D721Med (cell line): ENCODE measurements at regions not wholly inside any gene's neighbourhood (a gene's known extent, or its start where the extent isn't known, plus 50 kb on each side); places are given as distances from the start of the nearest gene placed in this dataset.

ENCODE experiments used
- DNase-seq: peaks from one replicate; pipeline ENCODE4 v3.0.0; 2011; ENCODE audit warnings: low spot score; ENCODE audit not compliant: insufficient read length
- FAIRE-seq: peaks from 2 replicates; lab custom pipeline; 2011; peaks lifted over from hg19 to GRCh38; lab: Jason Lieb, UNC
- TF ChIP-seq, protein P1 (sequence below): IDR thresholded peaks from 2 replicates; pipeline ENCODE4 v1.5.1; 2012; ENCODE audit warnings: mild to moderate bottlenecking, control low read depth; ENCODE audit not compliant: insufficient read depth; ENCODE audit errors: missing control alignments

DNA sequence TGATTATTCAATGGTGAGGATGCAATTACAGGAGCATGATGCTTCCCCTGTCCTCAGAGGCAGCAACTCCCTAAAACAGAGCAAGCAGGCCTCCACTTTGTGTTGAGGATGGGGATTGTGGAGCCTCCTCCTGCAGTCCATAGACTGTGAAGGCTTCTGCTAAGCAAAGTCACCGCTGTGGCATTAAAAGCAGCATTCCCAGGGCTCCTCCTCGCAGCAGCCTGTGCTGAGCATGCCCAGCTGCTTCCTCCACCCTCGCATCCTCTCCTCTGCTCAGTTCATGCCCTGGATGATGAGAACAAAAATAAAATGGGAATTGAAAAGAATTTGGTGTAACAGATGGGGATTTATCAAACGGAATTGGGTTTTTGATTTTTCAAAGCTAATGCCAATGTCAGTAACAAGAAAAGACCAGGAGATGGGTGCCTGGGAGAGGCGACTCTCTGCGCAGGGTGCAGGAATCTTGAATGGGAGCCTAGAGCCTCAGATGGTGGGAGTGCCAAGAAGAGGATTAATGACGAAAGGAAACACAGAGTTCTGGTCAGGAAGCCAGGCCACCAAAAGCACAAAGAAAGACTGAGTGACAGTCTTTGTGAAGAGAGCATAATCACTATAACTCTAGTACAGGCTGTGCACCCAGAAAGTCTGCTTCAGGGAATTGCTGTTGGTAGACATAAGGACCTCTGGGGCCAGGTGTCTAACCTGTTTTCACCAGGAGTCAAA lies 347.6 kb downstream of the TPBG start:
- FAIRE-seq (no peak), DNase-seq (no peak)
- TF ChIP-seq, protein P1, sequence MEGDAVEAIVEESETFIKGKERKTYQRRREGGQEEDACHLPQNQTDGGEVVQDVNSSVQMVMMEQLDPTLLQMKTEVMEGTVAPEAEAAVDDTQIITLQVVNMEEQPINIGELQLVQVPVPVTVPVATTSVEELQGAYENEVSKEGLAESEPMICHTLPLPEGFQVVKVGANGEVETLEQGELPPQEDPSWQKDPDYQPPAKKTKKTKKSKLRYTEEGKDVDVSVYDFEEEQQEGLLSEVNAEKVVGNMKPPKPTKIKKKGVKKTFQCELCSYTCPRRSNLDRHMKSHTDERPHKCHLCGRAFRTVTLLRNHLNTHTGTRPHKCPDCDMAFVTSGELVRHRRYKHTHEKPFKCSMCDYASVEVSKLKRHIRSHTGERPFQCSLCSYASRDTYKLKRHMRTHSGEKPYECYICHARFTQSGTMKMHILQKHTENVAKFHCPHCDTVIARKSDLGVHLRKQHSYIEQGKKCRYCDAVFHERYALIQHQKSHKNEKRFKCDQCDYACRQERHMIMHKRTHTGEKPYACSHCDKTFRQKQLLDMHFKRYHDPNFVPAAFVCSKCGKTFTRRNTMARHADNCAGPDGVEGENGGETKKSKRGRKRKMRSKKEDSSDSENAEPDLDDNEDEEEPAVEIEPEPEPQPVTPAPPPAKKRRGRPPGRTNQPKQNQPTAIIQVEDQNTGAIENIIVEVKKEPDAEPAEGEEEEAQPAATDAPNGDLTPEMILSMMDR = no peak

DNA sequence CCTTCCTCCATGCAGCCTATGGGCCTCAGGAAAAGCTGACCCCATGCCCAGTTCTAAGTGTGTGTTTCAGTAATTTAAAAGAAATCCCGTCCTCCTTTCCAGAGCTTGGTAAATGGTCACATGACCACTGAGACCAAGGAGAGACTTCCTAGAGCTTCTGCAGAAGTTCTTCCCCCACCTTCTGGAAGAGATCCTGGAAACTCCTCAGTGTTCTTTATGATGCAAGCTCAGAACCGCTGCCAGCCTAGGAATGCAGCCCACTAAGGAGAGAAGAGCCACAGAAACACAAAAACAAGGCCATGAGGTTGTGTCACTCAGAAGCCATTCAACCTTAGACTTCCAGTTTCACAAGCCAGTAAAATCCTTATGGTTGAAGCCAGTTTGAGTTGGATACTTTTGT lies 348.4 kb downstream of the TPBG start:
- TF ChIP-seq, protein P1 = no peak
- no peak for FAIRE-seq
- DNase-seq = no peak

DNA sequence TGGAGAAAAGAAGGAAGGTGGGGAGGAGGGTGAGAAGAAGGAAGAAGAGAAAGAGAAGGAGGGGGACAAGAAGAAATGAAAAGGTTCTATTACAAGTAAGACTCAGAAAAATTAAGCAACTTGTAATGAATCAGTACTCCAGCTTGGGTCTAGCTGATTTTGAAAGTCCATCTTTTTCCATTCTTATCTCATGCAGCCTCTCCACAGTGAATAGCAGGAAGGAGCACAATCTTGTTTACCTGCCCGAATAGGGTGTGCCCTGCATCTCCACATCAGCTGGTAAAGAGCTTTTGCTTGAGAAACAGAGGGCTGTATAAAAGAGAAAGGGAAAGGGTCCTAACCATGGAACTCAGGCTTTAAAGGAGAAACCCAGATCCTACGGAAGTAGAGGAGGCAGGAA lies 348.8 kb downstream of the TPBG start:
- TF ChIP-seq, protein P1 = no peak
- FAIRE-seq (no peak), DNase-seq (no peak)

DNA sequence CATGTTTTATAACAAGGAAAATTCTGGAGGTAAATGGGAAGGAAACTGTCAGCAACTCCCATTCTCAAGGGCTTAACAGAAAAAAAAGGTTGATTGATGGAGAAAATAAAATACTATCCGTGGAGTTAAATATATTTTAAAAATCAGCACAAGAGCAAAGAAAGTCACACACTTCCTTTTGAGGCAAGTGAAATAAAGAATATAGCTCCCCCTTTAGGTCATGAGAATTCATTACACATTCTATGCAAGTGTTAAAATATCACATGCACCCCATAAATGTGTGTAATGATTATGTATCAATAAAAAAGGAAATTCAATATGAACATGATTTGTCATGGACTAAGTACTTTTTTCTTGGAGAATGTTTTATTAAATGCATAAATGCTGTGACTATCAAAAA lies 349.2 kb downstream of the TPBG start:
- peak; percentile 25 for FAIRE-seq
- DNase-seq = no peak
- TF ChIP-seq, protein P1 = peak; percentile 19

DNA sequence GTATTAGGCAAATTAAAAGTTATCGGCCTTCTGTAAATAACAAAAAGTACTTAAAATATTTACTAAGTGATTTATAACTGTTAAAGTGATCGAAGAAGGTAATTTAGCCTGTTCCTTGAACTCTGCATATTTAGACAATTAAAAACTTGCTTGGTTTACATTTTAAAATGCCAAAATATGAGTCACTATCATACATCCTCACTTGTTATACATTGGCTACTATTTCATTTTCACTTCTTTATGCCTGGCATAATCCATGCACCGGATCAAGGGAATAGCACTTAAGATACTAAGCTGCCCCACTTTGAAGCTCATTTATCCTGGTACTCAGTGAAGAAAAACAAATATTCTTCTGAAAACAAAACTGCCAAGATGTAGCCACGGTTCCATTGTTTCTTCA lies 344.6 kb downstream of the UBE3D start:
- TF ChIP-seq, protein P1 = no peak
- DNase-seq (no peak), FAIRE-seq (no peak)

DNA sequence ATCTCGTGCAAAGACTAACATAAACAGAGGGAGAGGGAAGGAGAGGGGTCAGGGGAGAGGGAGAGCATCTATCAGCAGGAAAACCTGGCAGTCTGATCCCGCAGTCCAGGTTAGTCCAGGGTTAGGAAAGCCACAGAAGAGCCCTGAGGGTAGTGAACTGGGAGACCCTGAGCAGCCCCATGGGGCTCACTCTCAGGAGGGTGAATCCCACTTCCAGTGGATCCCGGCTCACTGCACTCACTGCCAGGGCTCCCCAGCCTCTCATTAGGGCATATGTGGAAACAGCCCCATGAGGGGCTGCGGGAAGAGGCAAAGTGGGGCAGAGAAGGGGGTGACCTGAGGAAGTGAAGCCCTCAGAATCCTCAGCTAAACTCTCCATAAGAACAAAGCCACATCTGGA lies 329.9 kb downstream of the UBE3D start:
- FAIRE-seq (no peak), DNase-seq (no peak)
- TF ChIP-seq, protein P1 = no peak

DNA sequence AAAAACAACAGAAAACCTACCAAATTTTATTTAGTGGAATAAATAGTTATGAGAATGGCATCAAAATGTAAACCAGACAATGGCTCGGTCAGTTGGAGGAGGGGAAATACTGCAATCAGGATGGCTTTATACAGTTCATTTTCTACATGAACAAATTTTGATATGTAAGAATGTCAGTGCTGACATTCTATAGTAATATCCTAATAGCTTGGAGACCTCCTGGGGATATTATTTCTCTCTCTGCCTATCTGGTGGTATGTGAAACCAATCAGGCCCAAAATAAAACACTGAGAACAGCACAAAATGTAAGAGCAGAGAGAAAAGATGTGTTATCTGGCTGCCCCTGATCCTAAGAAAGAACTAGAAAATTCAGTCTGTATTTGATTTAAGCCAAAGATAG lies 327.7 kb downstream of the UBE3D start:
- TF ChIP-seq, protein P1 = no peak
- FAIRE-seq (no peak), DNase-seq (no peak)
